ENCODE measurements at regions not wholly inside any gene's neighbourhood (a gene's known extent, or its start where the extent isn't known, plus 50 kb on each side); places are given as distances from the start of the nearest gene placed in this dataset.
"Not testable (repeated sequence)": the region's sequence is repeated elsewhere in the genome, so short reads cannot be mapped to it uniquely, and the experiment has no call there.

DNA sequence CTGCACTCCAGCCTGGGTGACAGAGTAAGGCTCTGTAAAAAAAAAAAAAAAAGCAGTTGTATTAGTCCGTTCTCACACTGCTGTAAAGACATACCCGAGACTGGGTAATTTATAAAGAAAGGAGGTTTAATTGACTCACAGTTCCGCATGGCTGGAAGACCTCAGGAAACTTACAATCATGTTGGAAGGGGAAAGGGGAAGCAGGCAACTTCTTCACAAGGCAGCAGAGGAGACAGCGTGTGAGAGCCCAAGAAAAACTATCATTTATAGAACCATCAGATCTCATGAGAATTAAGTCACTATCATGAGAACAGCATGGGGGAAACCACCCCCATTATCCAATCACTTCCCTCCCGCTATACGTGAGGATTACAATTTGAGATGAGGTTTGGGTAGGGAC lies 151.7 kb upstream of the NR5A2 start:
- no peaks in the 10 kb centered on the region for H3K4me1 ChIP-seq (ENCODE audit: insufficient read depth, low read length)
- H3K36me3 ChIP-seq (ENCODE audit: insufficient read depth, low read length) = no peaks in the 10 kb centered on the region
- no peaks in the 10 kb centered on the region for H3K9me3 ChIP-seq (ENCODE audit: control insufficient read depth, insufficient read depth, low read length)
- no peak overlapping the region for H3K9ac ChIP-seq (ENCODE audit: low read depth, low read length)

GRCh38 chr1:199877526-199878384 lies 149.8 kb upstream of the NR5A2 start:
- Histone ChIP-seq H3K9ac (ENCODE audit: low read depth, low read length) (no peak overlapping the region), H3K36me3 (ENCODE audit: insufficient read depth, low read length) (no peaks in the 10 kb centered on the region), H3K9me3 (ENCODE audit: control insufficient read depth, insufficient read depth, low read length) (no peaks in the 10 kb centered on the region), H3K4me1 (ENCODE audit: insufficient read depth, low read length) (no peaks in the 10 kb centered on the region)

DNA sequence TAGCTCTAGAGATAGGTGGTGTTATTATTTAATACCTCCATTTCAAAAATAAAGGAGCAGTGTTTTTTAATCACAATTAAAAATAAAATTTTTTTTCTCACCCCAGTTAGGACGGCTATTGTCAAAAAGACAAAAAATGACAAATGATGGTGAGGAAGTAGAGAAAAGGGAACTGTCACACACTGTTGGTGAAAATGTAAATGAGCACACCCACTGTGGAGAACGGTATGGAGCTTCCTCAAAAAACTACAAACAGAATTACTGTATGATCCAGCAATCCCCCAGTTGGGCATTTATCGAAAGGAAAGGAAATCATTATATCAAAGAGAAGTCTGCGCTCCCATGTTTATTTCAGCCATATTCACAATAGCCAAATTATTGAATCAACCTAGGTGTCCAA lies 148.7 kb upstream of the NR5A2 start:
- Histone ChIP-seq H3K9me3 (ENCODE audit: control insufficient read depth, insufficient read depth, low read length) (no peaks in the 10 kb centered on the region), H3K9ac (ENCODE audit: low read depth, low read length) (no peak overlapping the region), H3K36me3 (ENCODE audit: insufficient read depth, low read length) (no peaks in the 10 kb centered on the region), H3K4me1 (ENCODE audit: insufficient read depth, low read length) (no peaks in the 10 kb centered on the region)

GRCh38 chr1:199898654-199899053 lies 128.9 kb upstream of the NR5A2 start:
- no peaks in the 10 kb centered on the region for H3K36me3 ChIP-seq (ENCODE audit: insufficient read depth, low read length)
- H3K9ac ChIP-seq (ENCODE audit: low read depth, low read length) = no peak overlapping the region
- H3K9me3 ChIP-seq (ENCODE audit: control insufficient read depth, insufficient read depth, low read length) = no peaks in the 10 kb centered on the region
- no peaks in the 10 kb centered on the region for H3K4me1 ChIP-seq (ENCODE audit: insufficient read depth, low read length)

DNA sequence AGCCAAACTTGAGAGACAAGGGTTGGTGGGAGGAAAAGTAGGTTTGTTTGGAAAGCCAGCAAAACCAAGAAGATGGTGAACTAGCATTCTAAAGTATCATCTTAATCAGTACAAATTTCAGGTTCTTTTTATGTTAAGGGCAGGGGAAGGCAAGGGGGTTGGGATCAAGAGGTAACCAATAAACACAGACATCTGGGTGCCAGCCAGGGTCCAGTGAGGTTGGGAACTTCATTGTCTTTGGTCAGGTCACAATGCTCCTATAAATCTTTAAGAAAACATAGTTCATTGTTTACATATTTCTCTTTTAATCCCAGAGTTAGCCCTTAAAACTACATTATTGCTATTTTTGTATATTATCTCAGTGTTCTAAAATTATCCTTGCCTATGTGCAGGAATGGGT lies 126.2 kb upstream of the NR5A2 start:
- Histone ChIP-seq H3K9me3 (ENCODE audit: control insufficient read depth, insufficient read depth, low read length) (peaks cover 2% of the 10 kb centered on the region; the same call in 1 of the 2 replicates), H3K36me3 (ENCODE audit: insufficient read depth, low read length) (no peaks in the 10 kb centered on the region), H3K9ac (ENCODE audit: low read depth, low read length) (no peak overlapping the region)

GRCh38 chr1:199907361-199907760 lies 120.1 kb upstream of the NR5A2 start:
- Histone ChIP-seq H3K4me1 (ENCODE audit: insufficient read depth, low read length) (no peaks in the 10 kb centered on the region), H3K36me3 (ENCODE audit: insufficient read depth, low read length) (no peaks in the 10 kb centered on the region), H3K9me3 (ENCODE audit: control insufficient read depth, insufficient read depth, low read length) (peaks cover 2% of the 10 kb centered on the region; the same call in 1 of the 2 replicates), H3K9ac (ENCODE audit: low read depth, low read length) (no peak overlapping the region)

More for the DNA sequence above, 126.2 kb upstream of the NR5A2 start:
- H3K4me1 ChIP-seq (ENCODE audit: insufficient read depth, low read length) = no peaks in the 10 kb centered on the region

GRCh38 chr1:199909137-199909536 lies 118.4 kb upstream of the NR5A2 start:
- H3K4me1 ChIP-seq (ENCODE audit: insufficient read depth, low read length) = 0 out of 2 replicates have a peak, but pooled peaks cover 6% of the 10 kb centered on the region
- peaks cover 2% of the 10 kb centered on the region; the same call in 1 of the 2 replicates for H3K9me3 ChIP-seq (ENCODE audit: control insufficient read depth, insufficient read depth, low read length)
- H3K9ac ChIP-seq (ENCODE audit: low read depth, low read length) = no peak overlapping the region
- H3K36me3 ChIP-seq (ENCODE audit: insufficient read depth, low read length) = no peaks in the 10 kb centered on the region

DNA sequence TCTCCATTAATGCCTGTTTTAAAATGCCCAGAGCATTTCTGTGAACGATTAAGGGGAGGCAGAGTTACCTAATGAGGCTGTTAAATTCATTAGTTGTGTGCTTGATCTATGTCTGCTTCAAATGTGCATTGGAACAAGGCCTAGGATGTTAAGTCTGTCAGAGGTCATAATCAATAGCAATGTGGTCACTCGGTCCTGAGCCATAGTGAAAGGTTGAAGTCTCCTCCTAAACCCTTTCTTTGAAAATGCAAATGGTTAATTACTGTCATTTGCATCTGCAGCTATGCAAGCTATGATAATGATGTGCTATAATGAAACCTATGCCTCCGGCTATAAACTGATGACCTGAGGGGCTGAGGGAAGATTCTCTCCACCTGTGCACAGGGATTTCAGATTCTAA lies 114.2 kb upstream of the NR5A2 start:
- Histone ChIP-seq H3K9ac (ENCODE audit: low read depth, low read length) (no peak overlapping the region), H3K36me3 (ENCODE audit: insufficient read depth, low read length) (no peaks in the 10 kb centered on the region), H3K4me1 (ENCODE audit: insufficient read depth, low read length) (0 out of 2 replicates have a peak, but pooled peaks cover 6% of the 10 kb centered on the region), H3K9me3 (ENCODE audit: control insufficient read depth, insufficient read depth, low read length) (no peaks in the 10 kb centered on the region)

DNA sequence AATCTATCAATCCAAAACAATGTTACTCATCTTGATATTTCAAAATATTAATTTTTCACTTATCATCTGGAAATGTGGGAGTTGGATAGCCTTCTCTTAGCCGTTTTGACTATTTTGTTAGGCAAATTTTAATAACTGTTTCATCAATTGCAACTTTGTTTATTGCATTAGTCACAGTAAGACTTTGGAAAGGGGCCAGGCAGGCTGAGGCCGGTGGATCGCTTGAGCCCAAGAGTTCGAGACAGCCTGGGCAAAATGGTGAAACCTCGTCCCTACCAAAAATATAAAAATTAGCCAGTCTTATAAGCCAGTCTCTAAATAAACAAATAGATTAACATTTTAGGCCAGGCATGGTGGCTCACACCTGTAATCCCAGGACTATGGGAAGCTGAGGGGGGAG lies 113.0 kb upstream of the NR5A2 start:
- H3K36me3 ChIP-seq (ENCODE audit: insufficient read depth, low read length) = no peaks in the 10 kb centered on the region
- no peaks in the 10 kb centered on the region for H3K9me3 ChIP-seq (ENCODE audit: control insufficient read depth, insufficient read depth, low read length)
- H3K9ac ChIP-seq (ENCODE audit: low read depth, low read length) = no peak overlapping the region
- H3K4me1 ChIP-seq (ENCODE audit: insufficient read depth, low read length) = 0 out of 2 replicates have a peak, but pooled peaks cover 6% of the 10 kb centered on the region

DNA sequence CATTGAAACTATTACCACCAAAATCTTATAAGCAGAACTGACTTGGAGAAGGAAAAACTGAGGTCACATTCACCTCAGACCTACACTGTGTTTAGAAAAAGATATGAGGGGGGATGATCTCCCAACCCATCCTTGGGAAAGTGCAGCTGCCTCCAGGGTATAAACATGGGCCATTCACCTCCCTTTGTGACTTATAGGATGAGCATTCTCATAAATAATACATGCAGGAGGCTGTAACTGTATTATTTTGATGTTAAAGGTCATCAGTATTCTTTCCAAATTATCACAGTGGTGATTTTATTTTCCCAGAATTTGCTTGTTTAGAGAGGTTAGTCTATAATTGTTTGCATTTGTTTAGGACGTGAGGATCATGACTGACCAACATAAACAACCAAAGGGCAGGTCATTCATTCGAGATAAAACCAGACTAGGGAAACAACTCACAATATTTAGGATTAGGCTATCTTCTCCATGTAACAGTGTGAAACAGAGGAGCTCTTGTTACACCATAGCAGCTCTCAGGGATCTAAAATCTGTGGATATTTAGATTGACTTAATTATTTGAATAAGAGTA lies 109.2 kb upstream of the NR5A2 start:
- no peaks in the 10 kb centered on the region for H3K9me3 ChIP-seq (ENCODE audit: control insufficient read depth, insufficient read depth, low read length)

DNA sequence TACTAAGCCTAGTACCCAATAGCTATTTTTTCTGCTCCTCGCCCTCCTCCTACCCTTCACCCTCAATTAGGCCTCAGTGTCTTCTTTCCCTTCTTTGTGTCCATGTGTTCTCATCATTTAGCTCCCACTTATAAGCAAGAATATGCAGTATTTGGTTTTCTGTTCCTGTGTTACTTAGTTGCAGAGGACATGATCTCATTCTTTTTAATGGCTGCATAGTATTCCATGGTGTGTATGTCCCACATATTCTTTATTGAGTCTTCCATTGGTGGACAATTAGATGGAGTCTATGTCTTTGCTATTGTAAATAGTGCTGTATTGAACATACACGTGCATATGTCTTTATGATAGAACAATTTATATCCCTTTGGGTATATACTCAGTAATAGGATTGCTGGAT lies 106.9 kb upstream of the NR5A2 start:
- no peak overlapping the region for H3K9ac ChIP-seq (ENCODE audit: low read depth, low read length)
- H3K4me1 ChIP-seq (ENCODE audit: insufficient read depth, low read length) = no peaks in the 10 kb centered on the region
- H3K9me3 ChIP-seq (ENCODE audit: control insufficient read depth, insufficient read depth, low read length) = no peaks in the 10 kb centered on the region
- no peaks in the 10 kb centered on the region for H3K36me3 ChIP-seq (ENCODE audit: insufficient read depth, low read length)

More for the DNA sequence above, 109.2 kb upstream of the NR5A2 start:
- Histone ChIP-seq H3K36me3 (ENCODE audit: insufficient read depth, low read length) (no peaks in the 10 kb centered on the region), H3K9ac (ENCODE audit: low read depth, low read length) (no peak overlapping the region), H3K4me1 (ENCODE audit: insufficient read depth, low read length) (0 out of 2 replicates have a peak, but pooled peaks cover under 1% of the 10 kb centered on the region)

- H3K36me3 ChIP-seq (ENCODE audit: insufficient read depth, low read length) = no peaks in the 10 kb centered on the region
- no peaks in the 10 kb centered on the region for H3K9me3 ChIP-seq (ENCODE audit: control insufficient read depth, insufficient read depth, low read length)
- no peaks in the 10 kb centered on the region for H3K4me1 ChIP-seq (ENCODE audit: insufficient read depth, low read length)
- no peak overlapping the region for H3K9ac ChIP-seq (ENCODE audit: low read depth, low read length)
These were observed 98.0 kb upstream of the NR5A2 start for GRCh38 chr1:199929556-199929955.

DNA sequence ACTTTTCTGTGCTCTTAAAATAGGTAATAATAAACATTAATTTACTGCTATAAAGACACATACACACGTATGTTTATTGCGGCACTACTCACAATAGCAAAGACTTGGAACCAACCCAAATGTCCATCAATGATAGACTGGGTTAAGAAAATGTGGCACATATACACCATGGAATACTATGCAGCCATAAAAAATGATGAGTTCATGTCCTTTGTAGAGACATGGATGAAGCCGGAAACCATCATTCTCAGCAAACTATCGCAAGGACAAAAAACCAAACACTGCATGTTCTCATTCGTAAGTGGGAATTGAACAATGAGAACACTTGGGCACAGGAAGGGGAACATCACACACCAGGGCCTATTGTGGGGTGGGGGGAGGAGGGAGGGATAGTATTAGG lies 97.4 kb upstream of the NR5A2 start:
- not testable (repeated sequence) for H3K4me1 ChIP-seq (ENCODE audit: insufficient read depth, low read length); H3K9me3 ChIP-seq (ENCODE audit: control insufficient read depth, insufficient read depth, low read length); H3K36me3 ChIP-seq (ENCODE audit: insufficient read depth, low read length); H3K9ac ChIP-seq (ENCODE audit: low read depth, low read length)

DNA sequence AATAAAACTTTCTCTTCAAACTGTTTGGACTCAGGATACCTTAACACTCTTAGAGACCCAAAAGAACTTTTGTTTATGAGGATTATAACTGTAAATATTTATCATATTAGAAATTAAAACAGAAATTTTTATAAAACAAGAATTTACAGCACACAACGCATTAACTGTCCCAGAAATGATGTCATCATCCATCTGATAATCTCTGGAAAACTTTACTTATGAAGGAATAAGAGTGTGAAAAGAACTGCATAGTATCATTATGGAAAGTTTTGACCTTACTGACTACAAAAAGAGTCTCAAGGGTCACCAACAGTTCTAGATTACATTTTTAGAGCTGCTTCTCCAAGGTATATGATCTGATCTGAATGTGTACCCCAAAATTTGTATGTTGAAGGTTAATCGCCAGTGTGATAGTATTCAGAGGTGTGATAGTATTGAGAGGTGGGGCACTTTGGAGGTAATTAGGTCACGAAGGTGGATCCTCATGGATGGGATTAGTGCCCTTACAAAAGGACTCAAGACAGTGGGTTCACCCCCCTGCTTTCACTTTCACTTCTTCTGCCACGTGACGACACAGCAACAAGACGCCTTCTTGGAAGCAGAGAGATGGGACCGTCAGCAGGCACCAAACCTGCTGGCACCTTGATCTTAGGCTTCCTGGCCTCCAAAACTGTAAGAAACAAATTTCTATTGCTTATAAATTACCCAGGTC lies 95.7 kb upstream of the NR5A2 start:
- H3K36me3 ChIP-seq (ENCODE audit: insufficient read depth, low read length) = no peaks in the 10 kb centered on the region
- no peaks in the 10 kb centered on the region for H3K9me3 ChIP-seq (ENCODE audit: control insufficient read depth, insufficient read depth, low read length)
- no peak overlapping the region for H3K9ac ChIP-seq (ENCODE audit: low read depth, low read length)
- no peaks in the 10 kb centered on the region for H3K4me1 ChIP-seq (ENCODE audit: insufficient read depth, low read length)
